GM12865 (cell line): ENCODE measurements at regions not wholly inside any gene's neighbourhood (a gene's known extent, or its start where the extent isn't known, plus 50 kb on each side); places are given as distances from the start of the nearest gene placed in this dataset.

Experiments
- DNase-seq: peaks from one replicate; pipeline ENCODE4 v3.0.0; 2010; ENCODE audit warnings: low read depth
- H3K4me3 ChIP-seq: 2 replicates; pipeline ENCODE4 v1.5.1; 2011; ENCODE audit warnings: mild to moderate bottlenecking, low read depth, low read length, control low read depth
- CTCF ChIP-seq: IDR thresholded peaks from 2 replicates; pipeline ENCODE4 v1.5.1; 2011; ENCODE audit warnings: low read length, control low read depth, low read depth, inconsistent platforms; ENCODE audit not compliant: insufficient read depth; ENCODE audit errors: missing control alignments

- no peak for DNase-seq
- no peak overlapping the region for H3K4me3 ChIP-seq
- no peak for TF ChIP-seq CTCF
These were observed 641.5 kb downstream of the LRFN5 start for GRCh38 chr14:42248131-42248530.

- no peak overlapping the region for H3K4me3 ChIP-seq
- no peak for DNase-seq
- TF ChIP-seq CTCF: no peak
These were observed 634.4 kb downstream of the LRFN5 start for GRCh38 chr14:42241101-42241500.

- no peak overlapping the region for H3K4me3 ChIP-seq
- DNase-seq: no peak
- no peak for TF ChIP-seq CTCF
These were observed 623.3 kb downstream of the LRFN5 start for GRCh38 chr14:42229976-42230375.

- DNase-seq: no peak
- no peak overlapping the region for H3K4me3 ChIP-seq
- no peak for TF ChIP-seq CTCF
These were observed 622.6 kb downstream of the LRFN5 start for GRCh38 chr14:42229294-42229693.

GRCh38 chr14:42228611-42229010, 621.9 kb downstream of the LRFN5 start:
- no peak overlapping the region for H3K4me3 ChIP-seq
- no peak for TF ChIP-seq CTCF
- DNase-seq: no peak

GRCh38 chr14:42224053-42224888, 617.6 kb downstream of the LRFN5 start:
- peak; percentile 61 for TF ChIP-seq CTCF
- DNase-seq: peak; percentile 47
- no peak overlapping the region for H3K4me3 ChIP-seq
